Neural cell (in vitro differentiated cells): ENCODE measurements at regions not wholly inside any gene's neighbourhood (a gene's known extent, or its start where the extent isn't known, plus 50 kb on each side); places are given as distances from the start of the nearest gene placed in this dataset.

ENCODE experiments used
- H2AFZ ChIP-seq: fragments of 200-600, 300-800 bp; sonication (generic), shearing (Covaris generic); 2 replicates; pipeline ENCODE4 v1.6.0; 2014; ENCODE audit warnings: low read depth, mild to moderate bottlenecking, antibody characterized with exemption, low read length, moderate library complexity
- H3F3A ChIP-seq: fragments of 200-600 bp; shearing (Covaris generic); 2 replicates; pipeline ENCODE4 v1.6.1; 2016; ENCODE audit warnings: mild to moderate bottlenecking, moderate library complexity, mixed read lengths, antibody characterized with exemption, low read length; ENCODE audit not compliant: insufficient read depth, poor library complexity, severe bottlenecking
- H3K27ac ChIP-seq: fragments of 200-600, 300-800 bp; sonication (generic), shearing (Covaris generic); 2 replicates; pipeline ENCODE4 v1.5.1; 2014; ENCODE audit warnings: mild to moderate bottlenecking, low read length, moderate library complexity
- H3K27me3 ChIP-seq: fragments of 300-800, 200-600 bp; sonication (generic), shearing (Covaris generic); 2 replicates; pipeline ENCODE4 v1.6.0; 2014; ENCODE audit warnings: mild to moderate bottlenecking, low read depth, low read length, moderate library complexity; ENCODE audit not compliant: insufficient read depth
- H3K36me3 ChIP-seq: fragments of 300-800, 200-600 bp; sonication (generic), shearing (Covaris generic); 2 replicates; pipeline ENCODE4 v1.5.1; 2014; ENCODE audit warnings: mild to moderate bottlenecking, antibody characterized with exemption, low read length, moderate library complexity; ENCODE audit not compliant: insufficient read depth
- H3K4me2 ChIP-seq: fragments of 300-800, 200-600 bp; sonication (generic), shearing (Covaris generic); 2 replicates; pipeline ENCODE4 v1.6.0; 2014; ENCODE audit warnings: mild to moderate bottlenecking, low read length
- H3K4me3 ChIP-seq: fragments of 300-800, 200-600 bp; sonication (generic), shearing (Covaris generic); 2 replicates; pipeline ENCODE4 v1.5.1; 2014; ENCODE audit warnings: mild to moderate bottlenecking, low read length, moderate library complexity
- H3K79me2 ChIP-seq: fragments of 200-600 bp; shearing (Covaris generic); replicated peaks from 2 replicates; pipeline ENCODE4 v1.6.0; 2014; ENCODE audit warnings: mild to moderate bottlenecking, low read length, moderate library complexity; ENCODE audit not compliant: insufficient read depth
- H3K9ac ChIP-seq: fragments of 300-800, 200-600 bp; sonication (generic), shearing (Covaris generic); 2 replicates; pipeline ENCODE4 v1.6.1; 2016; ENCODE audit warnings: mild to moderate bottlenecking, low read length, mixed read lengths
- H3K9me2 ChIP-seq: fragments of 200-600 bp; shearing (Covaris generic); 2 replicates; pipeline ENCODE4 v1.6.1; 2016; ENCODE audit warnings: mild to moderate bottlenecking, low read length, mixed read lengths; ENCODE audit not compliant: insufficient read depth
- H3K9me3 ChIP-seq: fragments of 200-600, 300-800 bp; sonication (generic), shearing (Covaris generic); 2 replicates; pipeline ENCODE4 v1.6.1; 2016; ENCODE audit warnings: mild to moderate bottlenecking, mixed run types, low read length, moderate library complexity, mixed read lengths
- H4K20me1 ChIP-seq: fragments of 200-600 bp; shearing (Covaris generic); 2 replicates; pipeline ENCODE4 v1.6.1; 2016; ENCODE audit warnings: mild to moderate bottlenecking, mixed run types; ENCODE audit not compliant: insufficient read depth
- CTCF ChIP-seq: fragments of 450-650 bp; IDR thresholded peaks from 2 replicates; pipeline ENCODE4 v1.5.1; 2014; ENCODE audit warnings: antibody characterized with exemption, mild to moderate bottlenecking, moderate library complexity; ENCODE audit not compliant: poor library complexity, severe bottlenecking
- EP300 ChIP-seq: fragments of 450-650 bp; conservative IDR thresholded peaks from 2 replicates; pipeline ENCODE4 v1.6.1; 2014; ENCODE audit warnings: antibody characterized with exemption, mild to moderate bottlenecking, moderate library complexity; ENCODE audit not compliant: poor library complexity, severe bottlenecking
- EZH2 ChIP-seq: fragments of 200-600, 300-800 bp; shearing (Covaris generic), sonication (generic); IDR thresholded peaks from 2 replicates; pipeline ENCODE4 v1.6.1; 2014; ENCODE audit warnings: antibody characterized with exemption, low read length, borderline replicate concordance, mild to moderate bottlenecking; ENCODE audit not compliant: insufficient read depth, poor library complexity, severe bottlenecking
- MXI1 ChIP-seq: fragments of 450-650 bp; conservative IDR thresholded peaks from 2 replicates; pipeline ENCODE4 v1.6.1; 2014; ENCODE audit warnings: antibody characterized with exemption, mild to moderate bottlenecking; ENCODE audit not compliant: poor library complexity, severe bottlenecking
- POLR2AphosphoS5 ChIP-seq: IDR thresholded peaks from 2 replicates; pipeline ENCODE4 v1.6.1; 2012
- RAD21 ChIP-seq: fragments of 450-650 bp; conservative IDR thresholded peaks from 2 replicates; pipeline ENCODE4 v1.6.1; 2014; ENCODE audit warnings: antibody characterized with exemption, mild to moderate bottlenecking, moderate library complexity
- REST ChIP-seq: IDR thresholded peaks from 2 replicates; pipeline ENCODE4 v1.6.1; 2012; ENCODE audit warnings: borderline replicate concordance
- SMC3 ChIP-seq: fragments of 450-650 bp; conservative IDR thresholded peaks from 2 replicates; pipeline ENCODE4 v1.6.1; 2014; ENCODE audit warnings: antibody characterized with exemption, mild to moderate bottlenecking, moderate library complexity; ENCODE audit not compliant: poor library complexity
- TAF1 ChIP-seq: IDR thresholded peaks from 2 replicates; pipeline ENCODE4 v1.6.1; 2012; ENCODE audit warnings: low read depth

- no peak overlapping the region for H3K4me3 ChIP-seq
- H3K27me3 ChIP-seq = peaks cover 18% of the 10 kb centered on the region
- peaks cover 2% of the 10 kb centered on the region for H3K79me2 ChIP-seq
These were observed 174.3 kb downstream of the SLIT2 start for GRCh38 chr4:20426028-20426427.

GRCh38 chr4:20428436-20429160 is 176.9 kb downstream of the SLIT2 start:
- Histone ChIP-seq H3K36me3 (no peaks in the 10 kb centered on the region), H3K79me2 (peaks cover 2% of the 10 kb centered on the region), H3K4me2 (no peak overlapping the region), H3K4me3 (no peak overlapping the region), H3K9ac (no peak overlapping the region), H3K9me2 (no peaks in the 10 kb centered on the region), H3K27me3 (peaks cover 33% of the 10 kb centered on the region), H3K9me3 (no peaks in the 10 kb centered on the region), H4K20me1 (no peaks in the 10 kb centered on the region), H3F3A (no peaks in the 10 kb centered on the region), H2AFZ (no peak overlapping the region), H3K27ac (no peak overlapping the region)
- TF ChIP-seq EP300 = no peak
- no peak for TF ChIP-seq EZH2
- peak; percentile 60 for TF ChIP-seq CTCF
- TF ChIP-seq SMC3 = peak; percentile 62
- TF ChIP-seq RAD21 = peak; percentile 69
- TF ChIP-seq TAF1 = no peak
- no peak for TF ChIP-seq MXI1

More at GRCh38 chr4:20426028-20426427, 174.3 kb downstream of the SLIT2 start:
- no peaks in the 10 kb centered on the region for H3K9me2 ChIP-seq
- no peak overlapping the region for H2AFZ ChIP-seq
- H3F3A ChIP-seq = no peaks in the 10 kb centered on the region
- H3K36me3 ChIP-seq = no peaks in the 10 kb centered on the region
- H4K20me1 ChIP-seq = no peaks in the 10 kb centered on the region
- no peak overlapping the region for H3K9ac ChIP-seq
- H3K4me2 ChIP-seq = no peak overlapping the region
- H3K9me3 ChIP-seq = no peaks in the 10 kb centered on the region
- TF ChIP-seq EZH2 = no peak
- no peak for TF ChIP-seq REST
- TF ChIP-seq POLR2AphosphoS5 = no peak
- no peak for TF ChIP-seq MXI1
- TF ChIP-seq SMC3 = no peak
- TF ChIP-seq CTCF = no peak
- TF ChIP-seq TAF1 = no peak
- no peak for TF ChIP-seq EP300
- no peak for TF ChIP-seq RAD21
- no peak overlapping the region for H3K27ac ChIP-seq
